Sigmoid colon (tissue), 6 donors: ENCODE measurements at regions not wholly inside any gene's neighbourhood (a gene's known extent, or its start where the extent isn't known, plus 50 kb on each side); places are given as distances from the start of the nearest gene placed in this dataset.
"Not testable (repeated sequence)": the region's sequence is repeated elsewhere in the genome, so short reads cannot be mapped to it uniquely, and the experiment has no call there.

Experiments
- DNase-seq: peaks from one replicate; pipeline ENCODE4 v3.0.0-alpha.2; 2019
- H3K27ac ChIP-seq, 4 donors: fragments of 200-600 bp; sonication (generic); one replicate each; pipeline ENCODE4 v1.5.1; 2016 to 2019; ENCODE audit warnings: mild to moderate bottlenecking in 1 of 4
- H3K27me3 ChIP-seq, 3 donors: fragments of 200-600 bp; sonication (generic); one replicate each; pipeline ENCODE4 v1.5.1; 2019; ENCODE audit warnings: mild to moderate bottlenecking in 1 of 3
- H3K36me3 ChIP-seq, 4 donors: fragments of 200-600 bp; sonication (generic); one replicate each; pipeline ENCODE4 v1.5.1; 2016 to 2019
- H3K4me1 ChIP-seq, 4 donors: fragments of 200-600 bp; sonication (generic); one replicate each; pipeline ENCODE4 v1.5.1; 2017 to 2019
- H3K4me3 ChIP-seq, 4 donors: fragments of 200-600 bp; sonication (generic); one replicate each; pipeline ENCODE4 v1.5.1; 2017 to 2019; ENCODE audit warnings: mild to moderate bottlenecking in 2 of 4, moderate library complexity in 1 of 4
- H3K9me3 ChIP-seq, 4 donors: fragments of 200-600 bp in 3 of 4; sonication (generic) in 3 of 4; one replicate each; pipeline versions ENCODE4 v1.5.1 to v1.6.1; 2013 to 2019
- CTCF ChIP-seq, 4 experiments: fragments of 450-650 bp in 3 of 4; fragments of 200-600 bp in 1 of 4; IDR thresholded peaks; one replicate each; pipeline ENCODE4 v1.5.1; 2016 to 2019; ENCODE audit warnings: antibody characterized with exemption in 4 of 4, mild to moderate bottlenecking in 3 of 4, moderate library complexity in 2 of 4
- EP300 ChIP-seq, 4 donors: sonication (generic); formaldehyde crosslinking; IDR thresholded peaks; one replicate each; pipeline ENCODE4 v1.6.1; 2017; ENCODE audit warnings: antibody characterized with exemption in 4 of 4
- POLR2A ChIP-seq, 2 donors: fragments of 450-650 bp; IDR thresholded peaks; one replicate each; pipeline ENCODE4 v1.6.1; 2016; ENCODE audit warnings: antibody characterized with exemption in 2 of 2, mild to moderate bottlenecking in 2 of 2, moderate library complexity in 2 of 2
- POLR2AphosphoS5 ChIP-seq, 4 donors: sonication (generic); formaldehyde crosslinking; IDR thresholded peaks; one replicate each; pipeline ENCODE4 v1.6.1; 2017; ENCODE audit warnings: antibody characterized with exemption in 4 of 4
- whole genome bisulfite sequencing, 2 donors: extraction: QIAGEN DNeasy Blood & Tissue Kit; methylation state at CpG; one replicate each; pipeline ENCODE4 v1.1.7; 2013; 5-methylcytosine and 5-hydroxymethylcytosine counted together
- intact Hi-C: fragments of 100-400 bp; cut with DNase I; formaldehyde crosslinking; loops from one replicate; pipeline ENCODE4 v1.15.1; 2023
- donor health status: healthy with polysubstance abuse.
- donor health status: healthy.

- Histone ChIP-seq H3K4me3 (no peak overlapping the region), H3K27ac (no peak overlapping the region), H3K9me3 (peaks cover 0 to 2% (median 0%) of the 10 kb centered on the region in 4 donors), H3K4me1 (no peaks in the 10 kb centered on the region), H3K27me3 (no peaks in the 10 kb centered on the region), H3K36me3 (no peaks in the 10 kb centered on the region)
- whole genome bisulfite sequencing, 2 donors = 75 to 93% methylated on average over 3 of the region's 3 CpGs
- no peak for DNase-seq
- no peak for TF ChIP-seq POLR2AphosphoS5 (IDR thresholded peaks at IDR 0.05)
- TF ChIP-seq CTCF (IDR thresholded peaks at IDR 0.05) = no peak
- no peak for TF ChIP-seq EP300 (IDR thresholded peaks at IDR 0.05)
- TF ChIP-seq POLR2A (IDR thresholded peaks at IDR 0.05) = no peak
- intact Hi-C loops = no loop called here
Observed at GRCh38 chr2:129803871-129804270, 175.6 kb upstream of the RAB6C start.

GRCh38 chr2:129805899-129806298, 173.6 kb upstream of the RAB6C start:
- WGBS, 2 donors = 85 to 90% methylated on average over 11 of the region's 11 CpGs
- intact Hi-C loops = no loop called here

GRCh38 chr2:129806317-129806716, 173.1 kb upstream of the RAB6C start:
- Histone ChIP-seq H3K36me3 (no peaks in the 10 kb centered on the region), H3K9me3 (peaks cover 0 to 2% (median 0%) of the 10 kb centered on the region in 4 donors), H3K4me3 (no peak overlapping the region), H3K27me3 (no peaks in the 10 kb centered on the region), H3K27ac (no peak overlapping the region), H3K4me1 (no peaks in the 10 kb centered on the region)
- DNase-seq = no peak
- WGBS, 2 donors = 85 to 86% methylated on average over 8 of the region's 8 CpGs
- TF ChIP-seq POLR2AphosphoS5 (IDR thresholded peaks at IDR 0.05) = no peak
- intact Hi-C loops = no loop called here

More at GRCh38 chr2:129805899-129806298, 173.6 kb upstream of the RAB6C start:
- no peaks in the 10 kb centered on the region for H3K4me1 ChIP-seq
- H3K9me3 ChIP-seq = peaks cover 0 to 2% (median 0%) of the 10 kb centered on the region in 4 donors
- no peaks in the 10 kb centered on the region for H3K27me3 ChIP-seq
- H3K27ac ChIP-seq = no peak overlapping the region
- H3K36me3 ChIP-seq = no peaks in the 10 kb centered on the region
- no peak for TF ChIP-seq EP300 (IDR thresholded peaks at IDR 0.05)
- no peak for TF ChIP-seq POLR2AphosphoS5 (IDR thresholded peaks at IDR 0.05)
- no peak for TF ChIP-seq CTCF (IDR thresholded peaks at IDR 0.05)
- H3K4me3 ChIP-seq = no peak overlapping the region
- no peak for DNase-seq

- Histone ChIP-seq H3K4me1 (no peaks in the 10 kb centered on the region), H3K9me3 (peaks cover 0 to 2% (median 0%) of the 10 kb centered on the region in 4 donors), H3K4me3 (no peak overlapping the region), H3K36me3 (no peaks in the 10 kb centered on the region), H3K27me3 (no peaks in the 10 kb centered on the region), H3K27ac (no peak overlapping the region)
- intact Hi-C loops = no loop called here
- no peak for TF ChIP-seq EP300 (IDR thresholded peaks at IDR 0.05)
- no peak for TF ChIP-seq POLR2A (IDR thresholded peaks at IDR 0.05)
- no peak for TF ChIP-seq CTCF (IDR thresholded peaks at IDR 0.05)
- TF ChIP-seq POLR2AphosphoS5 (IDR thresholded peaks at IDR 0.05) = no peak
- no peak for DNase-seq
- WGBS, 2 donors = 71 to 76% methylated on average over 7 of the region's 7 CpGs
Observed at GRCh38 chr2:129806990-129807389, 172.5 kb upstream of the RAB6C start.

GRCh38 chr2:129807642-129808338, 171.7 kb upstream of the RAB6C start:
- H3K27me3 ChIP-seq, H3K9me3 ChIP-seq, DNase-seq, H3K27ac ChIP-seq, intact Hi-C loops, H3K36me3 ChIP-seq, H3K4me1 ChIP-seq, H3K4me3 ChIP-seq: not testable (repeated sequence)
- 80 to 81% methylated on average over 21 of the region's 22 CpGs for WGBS, 2 donors

GRCh38 chr2:129810521-129810920, 168.9 kb upstream of the RAB6C start:
- Histone ChIP-seq H3K4me1 (no peaks in the 10 kb centered on the region), H3K9me3 (peaks cover 0 to 4% (median 0%) of the 10 kb centered on the region in 4 donors), H3K27me3 (no peaks in the 10 kb centered on the region), H3K36me3 (no peaks in the 10 kb centered on the region), H3K4me3 (no peak overlapping the region), H3K27ac (no peak overlapping the region)
- intact Hi-C loops = no loop called here
- 90% methylated on average over 3 of the region's 3 CpGs for WGBS, 2 donors
- DNase-seq = no peak
- TF ChIP-seq CTCF (IDR thresholded peaks at IDR 0.05) = no peak
- no peak for TF ChIP-seq POLR2A (IDR thresholded peaks at IDR 0.05)
- no peak for TF ChIP-seq EP300 (IDR thresholded peaks at IDR 0.05)
- no peak for TF ChIP-seq POLR2AphosphoS5 (IDR thresholded peaks at IDR 0.05)
